ENCODE measurements at regions not wholly inside any gene's neighbourhood (a gene's known extent, or its start where the extent isn't known, plus 50 kb on each side); places are given as distances from the start of the nearest gene placed in this dataset.
"Not testable (repeated sequence)": the region's sequence is repeated elsewhere in the genome, so short reads cannot be mapped to it uniquely, and the experiment has no call there.

DNA sequence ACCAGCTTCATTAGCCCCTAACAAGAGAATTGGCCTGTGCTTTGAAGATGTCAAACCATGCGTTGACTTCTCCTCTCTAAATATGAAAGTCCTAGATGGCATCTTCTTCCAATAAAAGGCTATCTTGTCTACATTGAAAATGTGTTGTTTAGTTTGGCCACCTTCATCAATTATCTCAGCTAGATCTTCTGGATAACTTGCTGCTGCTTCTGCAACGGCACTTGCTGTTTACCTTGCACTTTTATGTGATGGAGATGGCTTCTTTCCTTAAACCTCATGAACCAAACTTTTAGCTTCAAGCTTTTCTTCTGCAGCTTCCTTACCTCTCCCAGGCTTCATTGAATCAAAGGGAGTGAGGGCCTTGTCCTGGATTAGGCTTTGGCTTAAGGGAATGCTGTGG is 58.6 kb upstream of the CSNK1E start:
- H3K27ac ChIP-seq; H3K36me3 ChIP-seq; H3K9me3 ChIP-seq (replicated peaks): not testable (repeated sequence)

DNA sequence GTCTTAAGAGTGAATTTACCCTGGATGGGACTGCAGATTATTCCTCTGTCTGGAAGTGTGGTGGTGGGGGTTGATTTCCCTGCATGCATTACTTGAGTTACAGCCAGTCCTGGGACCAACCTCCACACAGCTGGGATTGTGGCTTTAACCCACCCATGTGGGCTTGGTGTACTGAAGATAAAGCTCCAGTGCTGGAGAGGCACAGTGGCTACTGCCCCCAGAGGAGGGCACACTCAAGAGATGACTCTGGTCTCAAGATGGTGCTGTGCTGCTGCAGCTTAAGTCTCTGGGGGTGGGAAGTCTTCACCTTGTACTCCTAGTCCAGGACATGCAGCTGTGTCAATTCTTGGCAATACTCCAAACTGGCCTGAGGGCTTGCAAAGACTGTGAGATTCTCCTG is 57.8 kb upstream of the CSNK1E start:
- not testable (repeated sequence) for DNase-seq
- peak overlapping the region; percentile 81 for H3K27ac ChIP-seq

More for the DNA sequence above, 58.6 kb upstream of the CSNK1E start:
- DNase-seq, H3K27me3 ChIP-seq, H3K4me3 ChIP-seq: not testable (repeated sequence)
- H3K4me1 ChIP-seq = peaks cover 14% of the 10 kb centered on the region

DNA sequence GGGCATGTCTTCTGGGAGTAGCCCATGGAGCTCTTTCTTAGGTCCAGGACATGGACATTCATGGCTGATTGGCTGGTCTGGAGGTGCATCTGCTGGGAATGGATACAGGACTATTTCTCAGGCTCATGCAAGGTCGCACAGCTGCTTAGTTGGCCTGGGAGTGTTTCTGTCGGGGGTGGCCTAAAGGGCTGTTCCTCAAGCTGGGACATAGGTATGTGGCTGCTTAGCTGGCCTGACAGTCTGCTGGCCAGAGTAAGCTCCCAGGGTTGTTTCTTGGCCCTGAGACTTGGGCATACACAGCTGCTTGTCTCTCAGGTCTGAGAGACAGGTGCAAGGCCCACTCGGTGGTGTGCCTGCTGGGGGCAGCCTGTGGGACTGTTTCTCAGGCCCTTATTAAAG is 57.2 kb upstream of the CSNK1E start:
- H3K36me3 ChIP-seq; H3K27me3 ChIP-seq; H3K4me3 ChIP-seq; H3K9me3 ChIP-seq (replicated peaks): not testable (repeated sequence)
- peaks cover 14% of the 10 kb centered on the region for H3K4me1 ChIP-seq
- peak overlapping the region; percentile 81 for H3K27ac ChIP-seq
- DNase-seq = peak; percentile 46 to 57

More for the DNA sequence above, 57.8 kb upstream of the CSNK1E start:
- H3K9me3 ChIP-seq (replicated peaks); H3K27me3 ChIP-seq; H3K4me3 ChIP-seq; H3K36me3 ChIP-seq: not testable (repeated sequence)
- H3K4me1 ChIP-seq = peaks cover 14% of the 10 kb centered on the region

DNA sequence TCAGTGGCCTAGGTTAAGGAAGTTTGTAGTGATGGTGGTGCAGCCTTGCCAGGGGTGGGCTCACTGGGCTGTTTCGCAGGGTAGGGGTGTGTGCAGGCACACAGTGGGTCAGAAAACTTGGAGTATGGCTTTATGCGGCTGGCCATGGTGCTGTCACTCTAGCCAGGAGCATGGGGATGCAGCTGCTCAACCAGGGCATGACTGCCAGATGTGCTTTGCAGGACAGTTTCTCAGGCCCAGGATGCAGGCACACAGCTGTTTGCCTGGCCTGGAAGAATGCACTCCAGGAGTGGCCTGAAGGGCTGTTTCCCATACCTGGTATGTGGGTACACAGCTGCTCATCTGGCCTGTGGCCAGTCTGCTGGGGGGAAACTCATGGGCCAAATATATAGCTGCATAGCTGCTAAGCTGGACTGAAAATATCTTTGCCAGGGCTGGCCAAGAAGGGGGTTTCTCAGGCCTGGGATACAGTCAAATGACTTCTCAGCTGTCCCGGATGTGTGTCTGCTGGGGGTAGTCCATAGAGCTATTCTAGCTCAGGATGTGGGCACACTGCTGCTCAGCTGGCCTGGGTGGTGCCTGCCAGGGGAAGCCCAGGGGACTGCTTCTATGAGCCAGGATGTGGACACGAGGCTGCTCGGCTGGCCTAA is 56.7 kb upstream of the CSNK1E start:
- H3K4me3 ChIP-seq; H3K36me3 ChIP-seq; H3K9me3 ChIP-seq (replicated peaks); H3K27me3 ChIP-seq: not testable (repeated sequence)
- Histone ChIP-seq H3K27ac (peak overlapping the region; percentile 81), H3K4me1 (peaks cover 14% of the 10 kb centered on the region)
- DNase-seq = peak; percentile 82 to 84

DNA sequence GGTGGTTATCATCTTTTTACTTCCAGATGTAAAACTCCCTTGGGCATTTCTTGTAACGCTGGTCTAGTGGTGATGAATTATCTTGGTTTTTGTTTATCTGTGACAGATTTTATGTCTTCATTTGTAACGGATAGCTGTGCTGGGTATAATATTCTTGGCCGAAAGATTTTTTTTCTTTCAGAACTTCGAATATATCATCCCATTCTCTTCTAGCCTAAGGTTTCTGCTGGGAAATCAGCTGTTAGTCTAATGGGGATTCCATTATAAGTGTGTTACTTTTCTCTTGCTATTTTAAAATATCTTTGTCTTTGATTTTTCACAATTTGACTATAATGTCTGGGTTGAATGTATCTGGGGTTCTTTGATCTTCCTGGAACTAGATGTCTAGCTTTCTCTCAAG is 55.4 kb upstream of the CSNK1E start:
- DNase-seq, H3K36me3 ChIP-seq, H3K4me3 ChIP-seq: not testable (repeated sequence)

DNA sequence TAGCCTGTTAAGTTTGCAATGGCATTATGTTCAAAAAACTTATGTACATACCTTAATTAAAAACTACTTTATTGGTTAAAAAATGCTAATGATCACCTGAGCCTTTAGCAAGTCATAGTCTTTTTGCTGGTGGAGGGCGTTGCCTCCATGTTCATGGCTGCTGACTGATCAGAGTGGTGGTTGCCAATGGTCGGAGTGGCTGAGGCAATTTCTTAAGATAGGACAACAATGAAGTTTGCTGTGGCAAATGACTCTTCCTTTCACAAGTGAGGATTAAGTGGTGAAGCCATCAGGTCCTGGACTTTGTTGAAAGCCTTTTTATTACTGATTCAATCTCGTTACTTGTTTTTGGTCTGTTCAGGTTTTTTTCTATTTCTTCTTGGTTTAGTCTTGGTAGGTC is 53.3 kb upstream of the CSNK1E start:
- H3K4me3 ChIP-seq, H3K36me3 ChIP-seq, H3K27ac ChIP-seq, H3K27me3 ChIP-seq, DNase-seq: not testable (repeated sequence)
- peaks cover 13% of the 10 kb centered on the region; the same call in 1 of the 2 replicates for H3K9me3 ChIP-seq (replicated peaks)
- H3K4me1 ChIP-seq = peaks cover 11% of the 10 kb centered on the region

More for the DNA sequence above, 55.4 kb upstream of the CSNK1E start:
- H3K27me3 ChIP-seq; H3K27ac ChIP-seq; H3K9me3 ChIP-seq (replicated peaks): not testable (repeated sequence)
- H3K4me1 ChIP-seq = peaks cover 14% of the 10 kb centered on the region

DNA sequence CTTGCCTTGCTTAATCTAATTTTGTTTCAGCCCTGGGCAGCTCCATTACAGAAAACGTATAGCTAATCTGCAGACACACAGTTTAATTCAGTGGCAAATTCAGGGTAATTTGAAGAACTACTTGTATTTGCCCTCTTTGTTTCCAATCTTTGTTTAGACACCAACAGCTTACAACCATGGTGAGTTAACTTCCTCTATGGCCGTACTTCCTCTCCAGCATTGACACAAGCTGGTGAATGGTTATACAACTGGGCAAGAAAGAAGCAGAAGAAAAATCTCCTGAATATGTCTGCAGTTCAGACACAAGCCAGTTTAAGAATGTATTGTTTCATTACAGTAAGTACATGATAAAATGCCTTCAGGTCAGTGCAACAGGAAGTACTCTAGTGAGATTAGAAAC is 51.9 kb upstream of the CSNK1E start:
- not testable (repeated sequence) for H3K4me3 ChIP-seq, H3K27me3 ChIP-seq, H3K27ac ChIP-seq, H3K4me1 ChIP-seq, H3K36me3 ChIP-seq, DNase-seq
- peaks cover 13% of the 10 kb centered on the region; the same call in 1 of the 2 replicates for H3K9me3 ChIP-seq (replicated peaks)

Data from SJCRH30 (cell line).